SK-N-SH (cell line): ENCODE measurements at regions not wholly inside any gene's neighbourhood (a gene's known extent, or its start where the extent isn't known, plus 50 kb on each side); places are given as distances from the start of the nearest gene placed in this dataset.

Source experiments
- FOXM1 ChIP-seq: IDR thresholded peaks from 2 replicates; pipeline ENCODE4 v1.4.0; 2012; ENCODE audit warnings: low read depth, mild to moderate bottlenecking
- REST ChIP-seq: IDR thresholded peaks from 2 replicates; pipeline ENCODE4 v1.6.1; 2012; ENCODE audit warnings: mild to moderate bottlenecking, low read depth, low read length, moderate library complexity
- TAF1 ChIP-seq: IDR thresholded peaks from 2 replicates; pipeline ENCODE4 v1.6.1; 2012; ENCODE audit warnings: low read depth, mild to moderate bottlenecking, low read length, moderate library complexity, borderline replicate concordance
- TF ChIP-seq, protein P1 (sequence below): fragments of 200-600 bp; sonication (generic); IDR thresholded peaks from 2 replicates; pipeline ENCODE4 v1.6.1; 2017; ENCODE audit warnings: antibody characterized with exemption, mild to moderate bottlenecking, moderate library complexity

DNA sequence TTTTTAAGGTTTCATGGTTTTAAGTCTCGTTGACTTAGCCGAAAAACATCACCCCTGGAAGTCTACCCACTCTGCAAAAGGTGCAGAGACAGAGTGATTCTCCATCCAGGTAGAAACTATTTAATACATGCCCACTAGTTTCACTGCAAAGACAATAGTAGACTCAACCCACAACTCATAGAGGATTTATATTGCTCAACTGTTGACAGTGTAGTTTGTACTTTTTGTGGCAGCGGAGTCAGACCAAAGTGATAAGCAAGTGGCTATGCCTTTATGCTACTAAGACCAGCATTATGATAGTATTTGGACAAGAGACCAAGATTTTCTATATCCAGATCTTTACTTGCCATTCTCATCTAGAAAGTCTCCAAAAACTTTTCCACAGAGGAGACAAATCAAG lies 98.8 kb upstream of the ZBTB20 start:
- TF ChIP-seq, protein P1, sequence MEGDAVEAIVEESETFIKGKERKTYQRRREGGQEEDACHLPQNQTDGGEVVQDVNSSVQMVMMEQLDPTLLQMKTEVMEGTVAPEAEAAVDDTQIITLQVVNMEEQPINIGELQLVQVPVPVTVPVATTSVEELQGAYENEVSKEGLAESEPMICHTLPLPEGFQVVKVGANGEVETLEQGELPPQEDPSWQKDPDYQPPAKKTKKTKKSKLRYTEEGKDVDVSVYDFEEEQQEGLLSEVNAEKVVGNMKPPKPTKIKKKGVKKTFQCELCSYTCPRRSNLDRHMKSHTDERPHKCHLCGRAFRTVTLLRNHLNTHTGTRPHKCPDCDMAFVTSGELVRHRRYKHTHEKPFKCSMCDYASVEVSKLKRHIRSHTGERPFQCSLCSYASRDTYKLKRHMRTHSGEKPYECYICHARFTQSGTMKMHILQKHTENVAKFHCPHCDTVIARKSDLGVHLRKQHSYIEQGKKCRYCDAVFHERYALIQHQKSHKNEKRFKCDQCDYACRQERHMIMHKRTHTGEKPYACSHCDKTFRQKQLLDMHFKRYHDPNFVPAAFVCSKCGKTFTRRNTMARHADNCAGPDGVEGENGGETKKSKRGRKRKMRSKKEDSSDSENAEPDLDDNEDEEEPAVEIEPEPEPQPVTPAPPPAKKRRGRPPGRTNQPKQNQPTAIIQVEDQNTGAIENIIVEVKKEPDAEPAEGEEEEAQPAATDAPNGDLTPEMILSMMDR: no peak
- TF ChIP-seq REST: no peak
- TF ChIP-seq FOXM1: no peak
- no peak for TF ChIP-seq TAF1
